HG02759 (cell line): ENCODE measurements at regions not wholly inside any gene's neighbourhood (a gene's known extent, or its start where the extent isn't known, plus 50 kb on each side); places are given as distances from the start of the nearest gene placed in this dataset.

Experiments
- ATAC-seq: cut with Tn5 transposase; IDR thresholded peaks from one replicate; pipeline ENCODE4 v1.9.1; 2021; ENCODE audit warnings: mild to moderate bottlenecking, moderate library complexity; ENCODE audit not compliant: unreplicated experiment

DNA sequence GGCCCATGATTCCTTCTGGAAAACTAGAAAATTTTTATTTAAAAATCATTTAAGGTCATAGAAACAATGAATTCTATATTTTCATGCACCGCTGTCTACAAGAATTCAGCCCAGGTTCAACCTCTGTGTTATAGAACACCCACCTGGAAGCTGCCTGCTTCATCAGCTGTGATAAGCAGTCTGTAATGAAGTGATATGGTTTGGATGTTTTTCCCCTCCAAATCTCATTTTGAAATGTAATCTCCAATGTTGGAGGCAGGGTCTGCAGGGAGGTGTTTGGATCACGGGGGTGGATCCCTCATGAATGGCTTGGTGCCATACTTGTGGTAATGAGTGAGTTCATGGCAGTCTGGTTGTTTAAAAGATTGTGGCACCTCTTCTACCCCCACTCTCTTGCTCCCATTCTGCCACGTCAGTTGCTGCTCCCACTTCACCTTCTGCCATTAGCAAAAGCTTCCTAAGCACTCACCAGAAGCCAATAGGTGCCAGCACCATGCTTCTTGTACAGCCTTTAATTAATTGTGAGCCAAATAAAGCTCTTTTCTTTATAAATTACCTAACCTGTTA, 55.6 kb downstream of the MRPL32 start:
- no peak for ATAC-seq

GRCh38 chr7:42991024-42991423, 58.8 kb downstream of the MRPL32 start:
- no peak for ATAC-seq

DNA sequence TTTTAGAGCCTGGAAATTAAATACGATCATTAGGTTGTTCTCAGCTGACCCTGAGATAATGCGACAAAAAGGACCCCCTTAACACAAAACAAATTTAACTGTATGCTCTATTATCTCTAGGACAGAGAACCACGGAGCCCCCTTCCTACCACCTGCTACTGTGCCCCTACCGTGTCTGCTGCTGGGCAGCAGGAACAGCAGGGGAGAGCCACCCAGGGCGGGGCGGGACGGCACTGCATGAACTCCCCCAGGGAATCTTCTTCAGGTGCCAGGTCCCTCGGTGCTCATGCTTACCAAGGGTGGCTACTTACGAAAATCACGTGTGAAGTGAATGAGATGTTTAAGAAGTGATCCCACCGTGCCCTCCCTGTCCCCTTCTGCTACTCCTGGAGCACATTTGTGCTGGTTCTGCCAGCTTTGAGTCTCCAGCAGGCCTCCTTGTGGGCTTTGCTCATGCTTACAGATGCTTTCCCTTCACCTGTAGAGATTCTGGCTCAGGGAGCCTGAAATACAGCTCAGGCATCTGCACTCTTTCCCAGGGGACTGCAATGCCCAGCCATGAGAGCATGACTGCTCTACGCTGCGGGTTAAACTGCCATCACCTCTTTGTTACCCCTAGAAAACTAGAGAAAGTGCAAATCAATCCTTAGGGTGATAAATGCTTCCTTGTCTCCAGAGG, 59.9 kb downstream of the MRPL32 start:
- ATAC-seq, result no peak

- ATAC-seq, result no peak
Measured at GRCh38 chr7:42993038-42993437, 60.9 kb downstream of the MRPL32 start.

DNA sequence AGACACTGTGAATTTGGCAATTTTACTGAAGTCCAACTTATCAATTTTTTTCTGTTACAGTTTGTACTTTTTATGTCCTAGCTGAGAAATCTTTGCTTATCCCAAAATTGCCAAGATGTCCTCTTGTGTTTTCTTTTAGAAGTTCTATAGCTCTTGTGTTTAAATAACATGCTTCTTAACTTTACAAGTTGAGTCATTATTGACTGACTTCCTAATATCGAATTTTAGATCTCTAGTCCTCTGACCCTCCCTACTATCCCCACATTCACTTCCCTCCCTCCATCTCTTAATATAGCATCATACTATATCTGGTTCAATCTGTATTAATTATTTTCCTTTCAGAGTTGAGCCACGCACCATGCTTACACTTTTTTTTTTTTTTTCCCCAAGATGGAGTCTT, 61.9 kb downstream of the MRPL32 start:
- ATAC-seq, result no peak

GRCh38 chr7:42997611-42998010, 65.4 kb downstream of the MRPL32 start:
- ATAC-seq, result no peak

- ATAC-seq, result no peak
Measured at GRCh38 chr7:43004082-43004481, 71.9 kb downstream of the MRPL32 start.

- no peak for ATAC-seq
Measured at GRCh38 chr7:43006008-43006407, 73.8 kb downstream of the MRPL32 start.

DNA sequence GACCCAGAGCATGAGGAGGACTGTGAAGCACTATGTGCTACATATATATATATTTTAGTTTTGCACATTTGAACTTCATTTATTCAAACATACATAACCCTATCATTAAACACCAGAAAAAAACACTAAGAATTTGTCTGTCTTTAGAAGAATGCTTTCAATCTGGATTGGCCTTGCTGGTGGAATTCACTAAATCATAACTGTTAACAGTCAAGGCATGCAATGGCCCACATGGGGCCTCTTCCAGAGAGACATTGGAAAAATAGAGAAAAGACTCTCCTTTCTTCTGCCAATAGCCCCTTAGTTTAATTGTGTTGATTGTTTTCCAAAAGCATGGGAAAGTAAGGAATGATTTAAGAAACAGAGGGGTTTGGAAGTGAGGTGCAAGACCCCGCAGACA, 77.9 kb downstream of the MRPL32 start:
- no peak for ATAC-seq

- ATAC-seq, result no peak
Measured at GRCh38 chr7:43011879-43012278, 79.7 kb downstream of the MRPL32 start.

DNA sequence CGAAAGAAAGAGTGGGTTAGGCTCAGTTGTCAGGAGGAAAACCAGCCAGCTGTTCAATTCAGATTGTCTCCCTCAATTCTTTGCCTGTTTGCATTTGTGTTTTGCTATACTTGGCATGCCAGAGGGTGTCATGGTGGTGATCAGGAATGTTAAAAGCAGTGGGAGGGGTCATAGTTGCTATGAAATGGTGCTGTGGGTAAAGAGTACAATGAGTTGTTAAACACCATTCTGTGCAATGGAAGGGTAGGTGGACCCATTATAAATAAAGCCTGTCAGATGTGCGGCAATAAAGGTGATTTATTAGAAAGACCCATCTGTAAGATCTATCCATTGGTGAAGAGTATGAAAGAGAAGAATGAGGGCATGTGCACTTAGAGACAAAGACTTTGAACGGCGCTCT, 82.2 kb downstream of the MRPL32 start:
- no peak for ATAC-seq

DNA sequence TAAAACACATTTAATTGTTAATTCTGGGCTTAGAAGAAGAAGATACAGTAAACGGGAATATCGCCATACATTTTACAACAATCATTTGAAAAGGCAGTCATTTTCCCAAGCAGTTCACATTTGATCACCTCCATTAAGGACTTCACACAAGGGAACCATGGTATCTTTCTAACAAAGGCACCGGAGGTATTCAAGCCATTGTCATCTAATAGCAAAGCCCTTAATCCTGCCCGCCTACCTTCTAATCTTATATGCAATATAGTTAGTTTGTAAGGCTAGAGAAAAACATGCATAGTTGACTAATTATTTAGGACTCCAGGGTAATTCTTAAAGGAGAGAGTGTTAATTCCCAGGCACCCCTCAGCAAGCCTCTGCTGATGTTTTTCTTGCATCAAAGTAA, 83.1 kb downstream of the MRPL32 start:
- ATAC-seq, result no peak

GRCh38 chr7:43018446-43018845, 86.3 kb downstream of the MRPL32 start:
- no peak for ATAC-seq

DNA sequence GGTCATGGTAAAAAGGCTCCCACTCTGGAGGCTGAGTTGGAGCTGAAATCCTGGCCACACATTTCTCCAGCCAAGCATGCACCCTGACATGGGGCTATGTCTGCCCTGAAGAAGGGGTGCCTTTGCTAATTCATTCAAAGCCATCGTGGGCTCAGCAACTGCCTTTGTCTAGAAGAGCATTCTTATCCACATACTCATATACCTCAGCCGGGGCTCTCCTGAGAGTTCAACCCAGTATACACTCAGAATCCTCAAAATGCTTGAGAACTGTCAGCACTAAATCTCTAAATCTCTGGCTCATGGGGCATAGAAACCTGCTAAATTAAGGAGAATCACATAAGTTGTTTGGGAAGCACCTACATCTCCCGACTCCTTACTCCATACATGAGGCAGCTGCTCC, 89.3 kb downstream of the MRPL32 start:
- no peak for ATAC-seq

DNA sequence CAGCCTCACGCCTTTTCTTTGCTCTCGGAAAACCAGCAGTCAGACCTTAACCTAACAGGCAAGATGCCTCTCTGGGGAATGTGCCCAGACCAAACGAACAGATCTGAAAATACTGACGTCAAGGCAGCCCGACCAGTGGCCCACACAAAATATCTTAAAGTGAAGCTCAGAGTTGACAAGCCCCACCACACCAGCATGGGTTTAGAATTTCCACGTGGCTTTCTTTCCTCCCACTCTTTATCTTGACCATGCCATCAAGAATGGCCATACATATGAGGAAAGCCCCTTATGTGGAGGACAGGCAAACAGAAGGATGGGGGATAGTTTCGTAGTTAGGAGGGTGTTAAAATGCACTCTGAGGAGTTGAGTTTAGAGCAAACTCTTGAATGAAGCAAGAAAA, 89.8 kb downstream of the MRPL32 start:
- ATAC-seq, result no peak

GRCh38 chr7:43033369-43033768, 79.1 kb upstream of the HECW1 start:
- ATAC-seq, result no peak

- ATAC-seq, result no peak
Measured at GRCh38 chr7:43034535-43035002, 77.9 kb upstream of the HECW1 start.

DNA sequence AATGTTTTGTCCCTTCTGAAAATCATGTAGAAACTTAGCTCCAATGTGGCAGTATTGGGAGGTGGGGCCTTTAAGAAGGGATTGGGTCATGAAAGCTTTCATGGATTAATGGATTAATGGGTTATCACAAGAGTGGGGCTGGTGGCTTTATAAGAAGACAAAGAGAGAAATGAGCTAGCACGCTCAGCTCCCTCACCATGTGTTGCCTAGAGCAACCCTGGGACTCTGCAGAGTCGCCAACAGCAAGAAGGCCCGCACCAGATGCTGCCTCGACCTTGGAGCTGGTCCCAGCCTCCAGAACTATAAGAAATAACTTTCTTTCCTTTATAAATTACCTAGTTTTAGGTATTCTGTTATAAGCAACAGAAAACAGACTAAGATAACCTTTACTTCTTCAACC, 74.9 kb upstream of the HECW1 start:
- ATAC-seq, result no peak

GRCh38 chr7:43038254-43038653, 74.2 kb upstream of the HECW1 start:
- ATAC-seq, result no peak

- no peak for ATAC-seq
Measured at GRCh38 chr7:43039346-43039745, 73.1 kb upstream of the HECW1 start.

DNA sequence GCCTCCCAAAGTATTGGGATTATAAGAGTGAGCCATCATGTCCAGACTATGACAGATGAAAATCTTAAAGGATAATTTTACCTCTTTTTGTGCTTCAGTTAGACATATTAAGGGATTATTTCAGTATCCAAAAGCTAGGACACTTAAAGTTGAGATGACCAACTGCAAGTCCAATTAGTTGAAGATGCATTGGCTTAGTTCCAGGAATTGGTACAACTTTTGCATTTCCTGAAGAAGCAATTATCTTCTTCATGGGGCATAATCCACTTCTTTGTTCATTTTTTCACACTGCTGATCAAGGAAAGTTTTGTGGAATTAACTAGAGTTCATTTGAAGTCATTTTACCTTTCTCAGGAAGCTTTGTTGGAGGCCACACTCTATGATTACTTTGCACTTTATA, 72.0 kb upstream of the HECW1 start:
- no peak for ATAC-seq

GRCh38 chr7:43041105-43041504, 71.3 kb upstream of the HECW1 start:
- no peak for ATAC-seq

GRCh38 chr7:43041724-43042123, 70.7 kb upstream of the HECW1 start:
- ATAC-seq, result no peak
